IMR-90 (cell line): ENCODE measurements at regions not wholly inside any gene's neighbourhood (a gene's known extent, or its start where the extent isn't known, plus 50 kb on each side); places are given as distances from the start of the nearest gene placed in this dataset.

Source experiments
- ATAC-seq: fragments of 200-7000 bp; cut with Tn5 transposase; 2 replicates; pipeline ENCODE4 v1.9.1; 2020; ENCODE audit warnings: low read depth, mild to moderate bottlenecking, moderate library complexity
- BruUV-seq: library from RNA; stranded (reverse); fragments of 400-500 nt; replicated peaks from 2 replicates; lab custom pipeline; 2021; lab: Mats Ljungman, UMichigan
- CTCF ChIA-PET: fragments of 300-600 bp; formaldehyde crosslinking; extraction: SDS; loops from one replicate; lab custom pipeline; 2021; ENCODE audit warnings: antibody characterized with exemption; lab: Yijun Ruan, JAX
- POLR2A ChIA-PET: fragments of 300-600 bp; sonication (Branson Sonifier 250); formaldehyde crosslinking; loops from one replicate; lab custom pipeline; 2022; ENCODE audit warnings: antibody characterized with exemption; ENCODE audit not compliant: unreplicated experiment; lab: Charles Lee
- DNase-seq: peaks from one replicate; pipeline ENCODE4 v3.0.0; 2013
- H2AFZ ChIP-seq: replicated peaks from 2 replicates; pipeline ENCODE3; 2013; ENCODE audit warnings: low read length, mild to moderate bottlenecking; ENCODE audit not compliant: poor library complexity
- H2AK5ac ChIP-seq: 2 replicates; pipeline ENCODE4 v1.6.1; 2013; ENCODE audit warnings: low read depth, low read length, inconsistent platforms
- H2AK9ac ChIP-seq: replicated peaks from 2 replicates; pipeline ENCODE3; 2013; ENCODE audit warnings: mild to moderate bottlenecking, low read depth, low read length, moderate library complexity; ENCODE audit not compliant: poor library complexity
- H2BK120ac ChIP-seq: 2 replicates; pipeline ENCODE4 v1.6.1; 2013; ENCODE audit warnings: low read depth, low read length, inconsistent platforms
- H2BK15ac ChIP-seq: 3 replicates; pipeline ENCODE4 v1.6.1; 2013; ENCODE audit warnings: low read depth, low read length, inconsistent platforms
- H2BK20ac ChIP-seq: 2 replicates; pipeline ENCODE4 v1.6.1; 2013; ENCODE audit warnings: low read depth, mild to moderate bottlenecking, inconsistent platforms, low read length, moderate library complexity
- H2BK5ac ChIP-seq: 2 replicates; pipeline ENCODE4 v1.6.1; 2013; ENCODE audit warnings: mild to moderate bottlenecking, low read depth, low read length, inconsistent platforms; ENCODE audit not compliant: poor library complexity, severe bottlenecking
- H3K14ac ChIP-seq: replicated peaks from 2 replicates; pipeline ENCODE4 v1.6.1; 2013; ENCODE audit warnings: low read depth, low read length, inconsistent platforms
- H3K18ac ChIP-seq: 2 replicates; pipeline ENCODE4 v1.6.1; 2013; ENCODE audit warnings: low read depth, low read length, control low read depth
- H3K23ac ChIP-seq: 2 replicates; pipeline ENCODE4 v1.6.1; 2013; ENCODE audit warnings: low read depth, low read length, inconsistent platforms
- H3K27ac ChIP-seq: 2 replicates; pipeline ENCODE4 v1.5.1; 2013; ENCODE audit warnings: mild to moderate bottlenecking, control low read depth, low read length; ENCODE audit not compliant: insufficient read depth
- H3K27me3 ChIP-seq: 2 replicates; pipeline ENCODE4 v1.6.1; 2013; ENCODE audit warnings: low read length; ENCODE audit not compliant: control insufficient read depth, insufficient read depth
- H3K36me3 ChIP-seq: 2 replicates; pipeline ENCODE4 v1.6.1; 2013; ENCODE audit warnings: low read length, mixed read lengths; ENCODE audit not compliant: control insufficient read depth, insufficient read depth
- H3K4ac ChIP-seq: 2 replicates; pipeline ENCODE4 v1.6.1; 2013; ENCODE audit warnings: low read depth, low read length, inconsistent platforms
- H3K4me1 ChIP-seq: 2 replicates; pipeline ENCODE4 v1.6.1; 2013; ENCODE audit warnings: low read length, mixed read lengths; ENCODE audit not compliant: control insufficient read depth, insufficient read depth
- H3K4me2 ChIP-seq: 2 replicates; pipeline ENCODE4 v1.6.1; 2013; ENCODE audit warnings: low read depth, mild to moderate bottlenecking, control low read depth, low read length, moderate library complexity
- H3K4me3 ChIP-seq: 2 replicates; pipeline ENCODE4 v1.5.1; 2013; ENCODE audit warnings: low read depth, mild to moderate bottlenecking, control low read depth, low read length, moderate library complexity; ENCODE audit not compliant: insufficient read depth
- H3K56ac ChIP-seq: 2 replicates; pipeline ENCODE4 v1.6.1; 2013; ENCODE audit warnings: low read length, inconsistent platforms; ENCODE audit not compliant: insufficient read depth; ENCODE audit errors: extremely low read depth
- H3K79me1 ChIP-seq, 2 experiments: 2 replicates each; pipeline ENCODE4 v1.6.1; 2013; ENCODE audit warnings: low read length in 2 of 2, inconsistent platforms in 1 of 2, low read depth in 1 of 2
- H3K9ac ChIP-seq: 2 replicates; pipeline ENCODE4 v1.6.1; 2013; ENCODE audit warnings: low read depth, low read length, control low read depth
- H3K9me1 ChIP-seq: 2 replicates; pipeline ENCODE4 v1.6.1; 2013; ENCODE audit warnings: low read length, inconsistent platforms; ENCODE audit not compliant: insufficient read depth
- H3K9me3 ChIP-seq: 2 replicates; pipeline ENCODE4 v1.6.1; 2013; ENCODE audit warnings: low read length; ENCODE audit not compliant: control insufficient read depth, insufficient read depth
- H4K20me1 ChIP-seq: 2 replicates; pipeline ENCODE4 v1.6.1; 2013; ENCODE audit warnings: low read length, inconsistent platforms; ENCODE audit not compliant: insufficient read depth
- H4K5ac ChIP-seq: 2 replicates; pipeline ENCODE4 v1.6.1; 2013; ENCODE audit warnings: mild to moderate bottlenecking, low read depth, low read length, control low read depth
- H4K8ac ChIP-seq, 2 experiments: 2 replicates each; pipeline ENCODE4 v1.6.1; 2013; ENCODE audit warnings: low read depth in 2 of 2, low read length in 2 of 2, control low read depth in 1 of 2, inconsistent platforms in 1 of 2
- H4K91ac ChIP-seq: 2 replicates; pipeline ENCODE4 v1.6.1; 2013; ENCODE audit warnings: low read depth, low read length, inconsistent platforms; ENCODE audit not compliant: insufficient read depth
- CEBPB ChIP-seq: IDR thresholded peaks from 2 replicates; pipeline ENCODE4 v1.6.1; 2012; ENCODE audit warnings: low read depth, low read length, improper control_type of control experiment
- CHD1 ChIP-seq: IDR thresholded peaks from 2 replicates; pipeline ENCODE4 v1.6.1; 2012; ENCODE audit warnings: low read depth, low read length, improper control_type of control experiment
- FOS ChIP-seq: fragments of 150-350 bp; IDR thresholded peaks from 2 replicates; pipeline ENCODE4 v1.6.1; 2016; ENCODE audit warnings: low read depth, low read length
- MAZ ChIP-seq: IDR thresholded peaks from 2 replicates; pipeline ENCODE4 v1.6.1; 2012; ENCODE audit warnings: low read depth, mild to moderate bottlenecking, low read length, improper control_type of control experiment, moderate library complexity, borderline replicate concordance
- SMC3 ChIP-seq: fragments of 150-350 bp; IDR thresholded peaks from 2 replicates; pipeline ENCODE4 v1.6.1; 2016; ENCODE audit warnings: low read depth, mild to moderate bottlenecking, antibody characterized with exemption, low read length, moderate library complexity
- WGBS, 2 experiments: methylation state at CpG; one replicate each; pipeline versions ENCODE4 v1.1.5 to v1.1.7; 2013; ENCODE audit warnings: missing lambda C conversion rate in 2 of 2; ENCODE audit not compliant: insufficient read length in 1 of 2; ENCODE audit errors: extremely low coverage in 2 of 2; 5-methylcytosine and 5-hydroxymethylcytosine counted together
- dilution Hi-C: fragments of 300-500 bp; cut with HindIII; formaldehyde crosslinking; loops from one replicate; pipeline ENCODE4 v1.14.3; 2018; ENCODE audit warnings: low sequenced_read_pairs; ENCODE audit not compliant: unreplicated experiment
- in situ Hi-C: fragments of 300-500 bp; cut with MboI; formaldehyde crosslinking; loops from 3 replicates; pipeline ENCODE4 v1.14.3; 2019; ENCODE audit warnings: low sequenced_read_pairs, inconsistent platforms, mixed read lengths
- intact Hi-C: fragments of 100-400 bp; cut with micrococcal nuclease; formaldehyde crosslinking; loops from 2 replicates; pipeline ENCODE4 v1.10.0; 2022

DNA sequence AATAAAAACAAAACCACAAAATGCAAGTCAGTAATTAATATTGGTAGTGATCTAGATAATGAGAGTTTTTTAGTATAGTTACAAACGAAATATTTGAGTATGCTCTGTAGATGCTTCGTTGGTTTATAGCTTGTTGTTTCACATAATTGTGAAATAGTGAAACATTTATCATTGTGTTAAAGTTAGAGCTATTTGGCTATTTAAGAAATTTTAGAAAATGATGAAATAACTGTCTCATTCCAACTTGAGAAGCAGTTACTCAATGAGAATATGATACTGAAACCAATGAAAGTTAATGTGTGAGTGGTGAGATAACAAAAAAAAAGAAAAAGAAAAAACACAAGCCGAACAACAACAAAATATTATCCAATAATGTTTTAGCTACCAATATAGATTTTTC, 475.6 kb upstream of the ZEB2 start:
- 0 out of 2 replicates have a peak, but pooled peaks cover 2% of the 10 kb centered on the region for H3K4me1 ChIP-seq
- H3K27ac ChIP-seq = no peak overlapping the region
- no peaks in the 10 kb centered on the region for H4K20me1 ChIP-seq

More for the DNA sequence above, 475.6 kb upstream of the ZEB2 start:
- H3K36me3 ChIP-seq = no peaks in the 10 kb centered on the region
- H3K4me2 ChIP-seq = no peak overlapping the region
- no peak overlapping the region for H2AK5ac ChIP-seq
- H3K4me3 ChIP-seq = no peak overlapping the region
- dilution Hi-C loops = no loop called here
- no peak overlapping the region for H2AK9ac ChIP-seq
- no peak overlapping the region for H3K23ac ChIP-seq
- no peaks in the 10 kb centered on the region for H3K9me1 ChIP-seq
- H4K8ac ChIP-seq = no peak overlapping the region
- H3K27me3 ChIP-seq = no peaks in the 10 kb centered on the region
- H2BK120ac ChIP-seq = no peak overlapping the region
- in situ Hi-C loops = no loop called here
- intact Hi-C loops = no loop called here
- BruUV-seq = no TSS peak
- H3K9ac ChIP-seq = no peak overlapping the region
- H2BK15ac ChIP-seq = no peak overlapping the region
- no peak overlapping the region for H3K14ac ChIP-seq
- WGBS, 2 experiments = 80% methylated on average over 1 of the region's 3 CpGs; no CpG with 5 or more reads in 1 of the 2 experiments
- CTCF ChIA-PET = no interaction called here
- H2AFZ ChIP-seq = no peak overlapping the region
- no peaks in the 10 kb centered on the region for H3K79me1 ChIP-seq
- no peak overlapping the region for H3K18ac ChIP-seq
- no peak overlapping the region for H2BK5ac ChIP-seq
- no peak overlapping the region for H4K5ac ChIP-seq
- H2BK20ac ChIP-seq = no peak overlapping the region
- ATAC-seq = no peak
- TF ChIP-seq SMC3 (no peak), MAZ (no peak), CHD1 (no peak), FOS (no peak), CEBPB (peak; percentile 50; the same call in 1 of the 2 replicates)
- no peak overlapping the region for H3K56ac ChIP-seq
- H4K91ac ChIP-seq = no peak overlapping the region
- H3K4ac ChIP-seq = no peak overlapping the region
- POLR2A ChIA-PET = no interaction called here
- DNase-seq = no peak
- H3K9me3 ChIP-seq = no peaks in the 10 kb centered on the region
